ENCODE measurements at regions not wholly inside any gene's neighbourhood (a gene's known extent, or its start where the extent isn't known, plus 50 kb on each side); places are given as distances from the start of the nearest gene placed in this dataset.

DNA sequence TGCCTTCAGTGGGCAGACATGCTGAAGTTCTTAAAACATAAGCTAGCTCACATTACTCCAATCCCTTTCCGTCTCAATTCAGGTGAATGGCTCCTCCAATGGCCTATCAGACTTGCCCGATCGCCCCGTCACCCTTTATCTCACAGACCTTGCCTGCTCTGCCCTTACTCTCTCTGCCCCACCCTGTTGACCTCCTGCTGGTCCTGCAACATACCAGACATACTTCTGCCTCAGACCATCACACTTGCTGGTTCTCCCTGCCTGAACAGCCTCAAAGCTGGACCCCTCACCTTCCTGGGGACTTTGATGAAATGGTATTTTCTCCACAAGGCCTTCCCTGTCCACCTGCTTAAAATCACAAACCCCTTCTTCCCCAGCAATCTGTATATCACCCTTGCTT is 340.1 kb upstream of the NR3C2 start:
- no peak overlapping the region for H3K4me3 ChIP-seq (ENCODE audit: low read length)
- TF ChIP-seq CTCF (conservative IDR thresholded peaks at IDR 0.05; ENCODE audit: low read depth, low read length) = no peak
- no peak for DNase-seq (ENCODE audit: low read depth)

DNA sequence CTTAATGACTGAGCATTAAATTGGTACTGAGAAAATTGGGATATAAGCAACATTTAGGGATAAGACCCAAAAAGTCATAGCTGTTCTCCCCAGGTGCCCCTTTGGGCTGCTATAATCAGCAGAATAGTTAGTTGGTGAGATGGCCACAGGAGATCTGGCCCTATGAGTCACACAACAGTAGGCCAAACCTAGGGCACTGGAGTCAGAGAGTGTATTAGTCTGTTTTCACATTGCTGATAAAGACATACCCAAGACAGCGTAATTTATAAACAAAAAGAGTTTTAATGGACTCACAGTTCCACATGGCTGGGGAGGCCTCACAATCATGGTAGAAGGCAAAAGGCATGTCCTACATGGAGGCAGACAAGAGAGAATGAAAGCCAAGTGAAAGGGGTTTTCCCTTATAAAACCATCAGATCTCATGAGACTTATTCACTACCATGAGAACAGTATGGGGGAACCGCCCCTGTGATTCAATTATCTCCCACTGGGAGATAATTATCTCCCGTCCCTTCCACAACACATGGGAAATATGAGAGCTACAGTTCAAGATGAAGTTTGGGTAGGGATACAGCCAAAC is 338.3 kb upstream of the NR3C2 start:
- H3K4me3 ChIP-seq (ENCODE audit: low read length) = no peak overlapping the region
- TF ChIP-seq CTCF (conservative IDR thresholded peaks at IDR 0.05; ENCODE audit: low read depth, low read length) = no peak
- DNase-seq (ENCODE audit: low read depth) = no peak

- DNase-seq (ENCODE audit: low read depth) = no peak
- H3K4me3 ChIP-seq (ENCODE audit: low read length) = no peak overlapping the region
- no peak for TF ChIP-seq CTCF (conservative IDR thresholded peaks at IDR 0.05; ENCODE audit: low read depth, low read length)
These were observed 337.6 kb upstream of the NR3C2 start for GRCh38 chr4:148779771-148780170.

DNA sequence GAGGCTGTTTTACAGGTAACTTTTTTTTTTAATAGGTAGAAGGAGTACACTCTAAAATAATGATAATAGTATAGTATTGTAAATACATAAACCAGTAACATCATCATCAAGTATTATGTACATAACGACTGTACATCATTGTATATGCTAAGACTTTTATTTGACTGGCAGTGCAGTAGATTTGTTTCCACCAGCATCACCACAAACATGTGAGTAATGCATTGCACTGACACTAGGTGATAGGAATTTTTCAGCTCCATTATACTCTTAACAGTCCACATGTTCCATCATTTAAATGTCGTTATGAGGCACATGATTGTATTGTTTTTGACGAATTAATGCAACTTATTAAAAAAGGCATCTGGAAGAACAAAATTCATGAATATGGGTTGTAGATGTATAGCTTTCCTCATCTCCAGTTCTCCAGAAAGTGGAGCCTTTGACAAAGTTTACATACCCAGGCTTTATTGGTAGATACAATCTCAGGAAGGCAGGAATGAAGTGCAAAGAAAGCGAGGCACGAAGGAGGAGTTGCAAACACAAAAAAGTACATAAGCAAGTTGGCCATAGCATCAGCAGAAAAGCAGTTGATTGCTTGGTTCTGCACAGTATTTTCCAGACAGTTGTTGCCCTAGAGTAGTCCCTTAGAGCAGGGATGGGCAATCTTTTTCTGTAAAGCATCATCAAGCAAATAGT is 336.9 kb upstream of the NR3C2 start:
- no peak for TF ChIP-seq CTCF (conservative IDR thresholded peaks at IDR 0.05; ENCODE audit: low read depth, low read length)
- no peak overlapping the region for H3K4me3 ChIP-seq (ENCODE audit: low read length)
- peak; percentile 60 for DNase-seq (ENCODE audit: low read depth)

- no peak for TF ChIP-seq CTCF (conservative IDR thresholded peaks at IDR 0.05; ENCODE audit: low read depth, low read length)
- DNase-seq (ENCODE audit: low read depth) = peak; percentile 84
- peak overlapping the region; percentile 33 for H3K4me3 ChIP-seq (ENCODE audit: low read length)
These were observed 334.7 kb upstream of the NR3C2 start for GRCh38 chr4:148776941-148777340.

GRCh38 chr4:148774134-148774533 is 331.9 kb upstream of the NR3C2 start:
- no peak for TF ChIP-seq CTCF (conservative IDR thresholded peaks at IDR 0.05; ENCODE audit: low read depth, low read length)
- DNase-seq (ENCODE audit: low read depth) = no peak
- H3K4me3 ChIP-seq (ENCODE audit: low read length) = no peak overlapping the region

DNA sequence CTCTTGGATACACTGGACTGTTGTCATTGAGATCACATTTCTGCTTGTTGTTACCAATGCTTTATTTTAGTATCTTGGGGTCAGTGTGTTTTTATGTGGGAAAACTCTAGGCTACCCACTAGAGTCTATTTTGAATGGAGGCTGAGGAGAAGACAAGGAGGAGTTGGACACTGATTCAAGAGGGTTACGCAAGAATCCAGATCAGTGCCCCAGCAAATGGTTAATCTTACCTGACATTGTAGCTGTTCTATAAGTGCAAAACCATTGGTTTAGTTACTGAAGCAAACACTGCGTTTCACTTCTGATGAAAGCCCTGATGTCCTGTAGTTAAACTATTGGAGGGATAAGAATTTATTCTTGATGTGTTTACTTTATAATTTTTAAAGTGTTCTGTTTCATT is 331.1 kb upstream of the NR3C2 start:
- no peak overlapping the region for H3K4me3 ChIP-seq (ENCODE audit: low read length)
- no peak for TF ChIP-seq CTCF (conservative IDR thresholded peaks at IDR 0.05; ENCODE audit: low read depth, low read length)
- no peak for DNase-seq (ENCODE audit: low read depth)
